ENCODE measurements at regions not wholly inside any gene's neighbourhood (a gene's known extent, or its start where the extent isn't known, plus 50 kb on each side); places are given as distances from the start of the nearest gene placed in this dataset.

GRCh38 chr1:58003988-58004387 lies 542.5 kb downstream of the OMA1 start:
- 90% methylated on average over 3 of the region's 3 CpGs for WGBS
- Histone ChIP-seq H3K36me3 (ENCODE audit: control insufficient read depth in 4 of 4, insufficient read depth in 3 of 4, low read depth in 1 of 4, low read length in 3 of 4) (no peaks in the 10 kb centered on the region), H3K27ac (ENCODE audit: low read depth in 1 of 2, low read length in 2 of 2) (no peak overlapping the region)

GRCh38 chr1:58003059-58003458 lies 543.5 kb downstream of the OMA1 start:
- DNase-seq (ENCODE audit: low spot score) = no peak
- Histone ChIP-seq H3K4me1 (ENCODE audit: control insufficient read depth in 4 of 4, insufficient read depth in 4 of 4, low read length in 3 of 4) (no peaks in the 10 kb centered on the region), H3K36me3 (ENCODE audit: control insufficient read depth in 4 of 4, insufficient read depth in 3 of 4, low read depth in 1 of 4, low read length in 3 of 4) (no peaks in the 10 kb centered on the region), H3K27ac (ENCODE audit: low read depth in 1 of 2, low read length in 2 of 2) (no peak overlapping the region), H3K9me3 (ENCODE audit: control insufficient read depth in 4 of 4, low read length in 3 of 4) (no peaks in the 10 kb centered on the region), H3K4me3 (ENCODE audit: low read depth in 1 of 3, low read length in 3 of 3) (no peak overlapping the region), H3K27me3 (ENCODE audit: control insufficient read depth in 4 of 4, insufficient read depth in 4 of 4, low read length in 3 of 4) (no peaks in the 10 kb centered on the region), H3K9ac (ENCODE audit: low read depth in 1 of 2, low read length in 2 of 2) (no peak overlapping the region)
- TF ChIP-seq FOXA1 (IDR thresholded peaks at IDR 0.05) = no peak
- WGBS = 78% methylated on average over 3 of the region's 3 CpGs

More at GRCh38 chr1:58003988-58004387, 542.5 kb downstream of the OMA1 start:
- no peaks in the 10 kb centered on the region for H3K9me3 ChIP-seq (ENCODE audit: control insufficient read depth in 4 of 4, low read length in 3 of 4)
- no peaks in the 10 kb centered on the region for H3K4me1 ChIP-seq (ENCODE audit: control insufficient read depth in 4 of 4, insufficient read depth in 4 of 4, low read length in 3 of 4)
- no peak for DNase-seq (ENCODE audit: low spot score)
- no peak overlapping the region for H3K4me3 ChIP-seq (ENCODE audit: low read depth in 1 of 3, low read length in 3 of 3)
- no peaks in the 10 kb centered on the region for H3K27me3 ChIP-seq (ENCODE audit: control insufficient read depth in 4 of 4, insufficient read depth in 4 of 4, low read length in 3 of 4)
- TF ChIP-seq RAD21 (IDR thresholded peaks at IDR 0.05) (no peak), ATF3 (IDR thresholded peaks at IDR 0.05) (no peak), ZBTB33 (IDR thresholded peaks at IDR 0.05) (no peak)
- no peak overlapping the region for H3K9ac ChIP-seq (ENCODE audit: low read depth in 1 of 2, low read length in 2 of 2)

GRCh38 chr1:58000821-58001220 lies 545.7 kb downstream of the OMA1 start:
- H3K27ac ChIP-seq (ENCODE audit: low read depth in 1 of 2, low read length in 2 of 2) = no peak overlapping the region
- no peaks in the 10 kb centered on the region for H3K9me3 ChIP-seq (ENCODE audit: control insufficient read depth in 4 of 4, low read length in 3 of 4)
- no peak overlapping the region for H3K9ac ChIP-seq (ENCODE audit: low read depth in 1 of 2, low read length in 2 of 2)
- H3K27me3 ChIP-seq (ENCODE audit: control insufficient read depth in 4 of 4, insufficient read depth in 4 of 4, low read length in 3 of 4) = no peaks in the 10 kb centered on the region
- H3K4me1 ChIP-seq (ENCODE audit: control insufficient read depth in 4 of 4, insufficient read depth in 4 of 4, low read length in 3 of 4) = no peaks in the 10 kb centered on the region
- no peaks in the 10 kb centered on the region for H3K36me3 ChIP-seq (ENCODE audit: control insufficient read depth in 4 of 4, insufficient read depth in 3 of 4, low read depth in 1 of 4, low read length in 3 of 4)
- no peak for DNase-seq (ENCODE audit: low spot score)
- no peak overlapping the region for H3K4me3 ChIP-seq (ENCODE audit: low read depth in 1 of 3, low read length in 3 of 3)
- 73% methylated on average over 1 of the region's 1 CpG for WGBS
- TF ChIP-seq ZBTB33 (IDR thresholded peaks at IDR 0.05) = no peak
- TF ChIP-seq EGR1 (IDR thresholded peaks at IDR 0.05; ENCODE audit: low read depth in 2 of 2) = no peak
- no peak for TF ChIP-seq HNF4A (conservative IDR thresholded peaks at IDR 0.05)
- no peak for TF ChIP-seq FOXA1 (IDR thresholded peaks at IDR 0.05)
- TF ChIP-seq REST (IDR thresholded peaks at IDR 0.05) = no peak
- no peak for TF ChIP-seq NR2F2 (IDR thresholded peaks at IDR 0.05)

Data from liver (tissue), 7 donors.